ENCODE measurements at regions not wholly inside any gene's neighbourhood (a gene's known extent, or its start where the extent isn't known, plus 50 kb on each side); places are given as distances from the start of the nearest gene placed in this dataset.

DNA sequence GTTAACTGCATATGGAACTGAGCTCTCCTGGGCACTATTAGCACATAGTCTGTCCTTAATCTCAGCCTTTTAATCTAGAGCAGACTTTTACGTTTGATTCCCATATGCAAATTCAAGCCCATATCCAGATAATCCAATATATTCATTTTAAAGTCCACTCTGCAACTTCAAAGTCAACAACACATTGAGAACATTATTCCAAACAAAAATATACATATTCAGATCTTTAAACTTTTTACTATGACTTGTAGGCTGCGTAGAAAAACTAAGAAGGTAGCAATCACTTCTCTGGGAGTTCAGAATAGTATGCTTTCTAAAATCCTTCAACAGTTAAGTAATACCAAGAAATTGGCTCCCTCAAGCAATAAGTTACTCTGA is 499.4 kb downstream of the SPATA31D1 start:
- no peaks in the 10 kb centered on the region for H3K9me3 Mint-ChIP-seq

More for the DNA sequence above, 499.4 kb downstream of the SPATA31D1 start:
- no peak for DNase-seq
- Mint-ChIP-seq H3K27me3 (ENCODE audit: low read depth) (no peaks in the 10 kb centered on the region), H3K4me3 (no peak overlapping the region), H3K4me1 (peaks cover 7 to 11% of the 10 kb centered on the region in 2 experiments; a peak in 3 of 4 replicates), H3K27ac (no peak overlapping the region), H3K36me3 (ENCODE audit: insufficient read depth in 1 of 3, low read depth in 3 of 3) (no peaks in the 10 kb centered on the region)
- TF ChIP-seq, protein P1, sequence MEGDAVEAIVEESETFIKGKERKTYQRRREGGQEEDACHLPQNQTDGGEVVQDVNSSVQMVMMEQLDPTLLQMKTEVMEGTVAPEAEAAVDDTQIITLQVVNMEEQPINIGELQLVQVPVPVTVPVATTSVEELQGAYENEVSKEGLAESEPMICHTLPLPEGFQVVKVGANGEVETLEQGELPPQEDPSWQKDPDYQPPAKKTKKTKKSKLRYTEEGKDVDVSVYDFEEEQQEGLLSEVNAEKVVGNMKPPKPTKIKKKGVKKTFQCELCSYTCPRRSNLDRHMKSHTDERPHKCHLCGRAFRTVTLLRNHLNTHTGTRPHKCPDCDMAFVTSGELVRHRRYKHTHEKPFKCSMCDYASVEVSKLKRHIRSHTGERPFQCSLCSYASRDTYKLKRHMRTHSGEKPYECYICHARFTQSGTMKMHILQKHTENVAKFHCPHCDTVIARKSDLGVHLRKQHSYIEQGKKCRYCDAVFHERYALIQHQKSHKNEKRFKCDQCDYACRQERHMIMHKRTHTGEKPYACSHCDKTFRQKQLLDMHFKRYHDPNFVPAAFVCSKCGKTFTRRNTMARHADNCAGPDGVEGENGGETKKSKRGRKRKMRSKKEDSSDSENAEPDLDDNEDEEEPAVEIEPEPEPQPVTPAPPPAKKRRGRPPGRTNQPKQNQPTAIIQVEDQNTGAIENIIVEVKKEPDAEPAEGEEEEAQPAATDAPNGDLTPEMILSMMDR (conservative IDR thresholded peaks at IDR 0.05), result no peak
- Histone ChIP-seq H3K23ac (ENCODE audit: insufficient read length, low read depth, low read length) (no peak overlapping the region), H4K5ac (ENCODE audit: insufficient read length, low read depth, low read length) (no peak overlapping the region), H3K4me2 (ENCODE audit: insufficient read depth, insufficient read length, low read length) (no peak overlapping the region), H3T11ph (ENCODE audit: low read length) (no peak overlapping the region), H3K4me1 (ENCODE audit: insufficient read depth, low read length) (peaks cover 2% of the 10 kb centered on the region; the same call in 1 of the 2 replicates), H3K4ac (ENCODE audit: low read depth, low read length) (no peak overlapping the region), H3K23me2 (ENCODE audit: insufficient read length, low read depth, low read length, poor library complexity, severe bottlenecking) (no peaks in the 10 kb centered on the region), H3K79me1 (ENCODE audit: insufficient read depth, low read depth, low read length, poor library complexity, severe bottlenecking) (no peaks in the 10 kb centered on the region), H4K8ac (replicated peaks; ENCODE audit: insufficient read length, low read depth, low read length) (no peak overlapping the region), H3K9ac (ENCODE audit: extremely low read depth, insufficient read length, low read length) (no peak overlapping the region), H3K18ac (ENCODE audit: insufficient read length, low read depth, low read length) (no peak overlapping the region), H2BK12ac (ENCODE audit: insufficient read length, low read depth, low read length) (no peak overlapping the region), H3K56ac (ENCODE audit: insufficient read length, low read depth, low read length) (no peak overlapping the region), H2BK5ac (ENCODE audit: insufficient read length, low read length) (no peak overlapping the region), H2AFZ (ENCODE audit: low read length) (no peak overlapping the region), H4K20me1 (ENCODE audit: control insufficient read depth, insufficient read depth, insufficient read length) (no peaks in the 10 kb centered on the region), H2BK15ac (ENCODE audit: low read depth, low read length) (no peak overlapping the region), H4K91ac (ENCODE audit: insufficient read length, low read depth, low read length) (no peak overlapping the region), H3K79me2 (ENCODE audit: insufficient read depth, low read length) (no peaks in the 10 kb centered on the region), H2BK120ac (ENCODE audit: low read depth, low read length, poor library complexity, severe bottlenecking) (no peak overlapping the region), H3K9me3 (ENCODE audit: control insufficient read depth, low read depth, low read length) (no peaks in the 10 kb centered on the region), H3K27me3 (ENCODE audit: insufficient read depth, low read length) (no peaks in the 10 kb centered on the region), H3K14ac (ENCODE audit: insufficient read depth, low read length) (no peak overlapping the region), H2BK20ac (ENCODE audit: low read depth, low read length, poor library complexity, severe bottlenecking) (no peak overlapping the region), H3K27ac (ENCODE audit: insufficient read length, low read depth, low read length) (no peak overlapping the region), H2AK5ac (ENCODE audit: insufficient read length, low read length) (no peak overlapping the region)
- WGBS (ENCODE audit: extremely low coverage, insufficient read length, low lambda C conversion rate), result no CpG with 5 or more reads among the region's 2 CpGs
